ENCODE measurements at regions not wholly inside any gene's neighbourhood (a gene's known extent, or its start where the extent isn't known, plus 50 kb on each side); places are given as distances from the start of the nearest gene placed in this dataset.
A peak's percentile ranks its signal among the peaks of the same experiment; 100 is the strongest.

GRCh38 chr1:60527567-60527966 lies 454.0 kb upstream of the C1orf87 start:
- Histone ChIP-seq H3K4me3 (ENCODE audit: low read depth in 1 of 3, low read length in 3 of 3) (no peak overlapping the region), H3K36me3 (ENCODE audit: control insufficient read depth in 4 of 4, insufficient read depth in 3 of 4, low read depth in 1 of 4, low read length in 3 of 4) (no peaks in the 10 kb centered on the region), H3K9me3 (ENCODE audit: control insufficient read depth in 4 of 4, low read length in 3 of 4) (peaks cover 0 to 6% (median 0%) of the 10 kb centered on the region in 4 donors), H3K27ac (ENCODE audit: low read depth in 1 of 2, low read length in 2 of 2) (no peak overlapping the region), H3K4me1 (ENCODE audit: control insufficient read depth in 4 of 4, insufficient read depth in 4 of 4, low read length in 3 of 4) (no peaks in the 10 kb centered on the region), H3K27me3 (ENCODE audit: control insufficient read depth in 4 of 4, insufficient read depth in 4 of 4, low read length in 3 of 4) (no peaks in the 10 kb centered on the region), H3K9ac (ENCODE audit: low read depth in 1 of 2, low read length in 2 of 2) (no peak overlapping the region)
- DNase-seq (ENCODE audit: low spot score), result no peak
- peak; percentile 13 to 23 for TF ChIP-seq RXRA (IDR thresholded peaks at IDR 0.05)
- TF ChIP-seq, protein P1, sequence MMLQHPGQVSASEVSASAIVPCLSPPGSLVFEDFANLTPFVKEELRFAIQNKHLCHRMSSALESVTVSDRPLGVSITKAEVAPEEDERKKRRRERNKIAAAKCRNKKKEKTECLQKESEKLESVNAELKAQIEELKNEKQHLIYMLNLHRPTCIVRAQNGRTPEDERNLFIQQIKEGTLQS (IDR thresholded peaks at IDR 0.05), result no peak

DNA sequence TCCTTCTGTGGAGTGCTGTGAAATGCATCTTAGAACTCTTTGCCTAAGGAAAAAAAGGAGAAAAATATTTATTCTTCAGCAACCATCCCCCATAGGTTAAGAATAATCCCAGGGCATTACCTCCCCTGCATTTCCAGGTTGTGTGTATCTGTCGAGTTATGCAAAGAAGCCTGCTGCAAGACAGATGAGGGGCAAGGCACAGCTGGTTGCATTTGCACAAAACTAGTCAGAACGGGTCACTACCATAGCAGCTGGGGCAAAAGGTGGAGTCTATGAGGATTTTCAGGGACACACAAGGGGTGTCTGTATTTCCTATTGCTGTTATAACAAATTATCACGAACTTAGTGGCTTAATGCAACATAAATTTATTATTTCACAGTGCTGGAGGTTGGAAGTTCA lies 443.4 kb upstream of the C1orf87 start:
- Histone ChIP-seq H3K27ac (ENCODE audit: low read depth in 1 of 2, low read length in 2 of 2) (no peak overlapping the region), H3K4me3 (ENCODE audit: low read depth in 1 of 3, low read length in 3 of 3) (no peak overlapping the region), H3K4me1 (ENCODE audit: control insufficient read depth in 4 of 4, insufficient read depth in 4 of 4, low read length in 3 of 4) (no peaks in the 10 kb centered on the region), H3K36me3 (ENCODE audit: control insufficient read depth in 4 of 4, insufficient read depth in 3 of 4, low read depth in 1 of 4, low read length in 3 of 4) (no peaks in the 10 kb centered on the region), H3K9ac (ENCODE audit: low read depth in 1 of 2, low read length in 2 of 2) (no peak overlapping the region), H3K9me3 (ENCODE audit: control insufficient read depth in 4 of 4, low read length in 3 of 4) (no peaks in the 10 kb centered on the region), H3K27me3 (ENCODE audit: control insufficient read depth in 4 of 4, insufficient read depth in 4 of 4, low read length in 3 of 4) (no peaks in the 10 kb centered on the region)
- WGBS, result 68% methylated on average over 3 of the region's 3 CpGs
- no peak for DNase-seq (ENCODE audit: low spot score)
- TF ChIP-seq, protein P2, sequence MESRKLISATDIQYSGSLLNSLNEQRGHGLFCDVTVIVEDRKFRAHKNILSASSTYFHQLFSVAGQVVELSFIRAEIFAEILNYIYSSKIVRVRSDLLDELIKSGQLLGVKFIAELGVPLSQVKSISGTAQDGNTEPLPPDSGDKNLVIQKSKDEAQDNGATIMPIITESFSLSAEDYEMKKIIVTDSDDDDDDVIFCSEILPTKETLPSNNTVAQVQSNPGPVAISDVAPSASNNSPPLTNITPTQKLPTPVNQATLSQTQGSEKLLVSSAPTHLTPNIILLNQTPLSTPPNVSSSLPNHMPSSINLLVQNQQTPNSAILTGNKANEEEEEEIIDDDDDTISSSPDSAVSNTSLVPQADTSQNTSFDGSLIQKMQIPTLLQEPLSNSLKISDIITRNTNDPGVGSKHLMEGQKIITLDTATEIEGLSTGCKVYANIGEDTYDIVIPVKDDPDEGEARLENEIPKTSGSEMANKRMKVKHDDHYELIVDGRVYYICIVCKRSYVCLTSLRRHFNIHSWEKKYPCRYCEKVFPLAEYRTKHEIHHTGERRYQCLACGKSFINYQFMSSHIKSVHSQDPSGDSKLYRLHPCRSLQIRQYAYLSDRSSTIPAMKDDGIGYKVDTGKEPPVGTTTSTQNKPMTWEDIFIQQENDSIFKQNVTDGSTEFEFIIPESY (IDR thresholded peaks at IDR 0.05), result no peak
- no peak for TF ChIP-seq RAD21 (IDR thresholded peaks at IDR 0.05)
- TF ChIP-seq RXRA (IDR thresholded peaks at IDR 0.05), result no peak
- no peak for TF ChIP-seq SP1 (IDR thresholded peaks at IDR 0.05)
- TF ChIP-seq JUND (IDR thresholded peaks at IDR 0.05), result no peak
- no peak for TF ChIP-seq CTCF (IDR thresholded peaks at IDR 0.05; ENCODE audit: low read depth, low read length, missing input control)
- TF ChIP-seq REST (IDR thresholded peaks at IDR 0.05), result no peak
- no peak for TF ChIP-seq FOXA1 (IDR thresholded peaks at IDR 0.05)
- TF ChIP-seq, protein P1 (IDR thresholded peaks at IDR 0.05), result no peak

GRCh38 chr1:60510162-60510561 lies 436.6 kb upstream of the C1orf87 start:
- Histone ChIP-seq H3K36me3 (ENCODE audit: control insufficient read depth in 4 of 4, insufficient read depth in 3 of 4, low read depth in 1 of 4, low read length in 3 of 4) (no peaks in the 10 kb centered on the region), H3K27me3 (ENCODE audit: control insufficient read depth in 4 of 4, insufficient read depth in 4 of 4, low read length in 3 of 4) (no peaks in the 10 kb centered on the region), H3K9me3 (ENCODE audit: control insufficient read depth in 4 of 4, low read length in 3 of 4) (no peaks in the 10 kb centered on the region), H3K4me3 (ENCODE audit: low read depth in 1 of 3, low read length in 3 of 3) (no peak overlapping the region), H3K4me1 (ENCODE audit: control insufficient read depth in 4 of 4, insufficient read depth in 4 of 4, low read length in 3 of 4) (no peaks in the 10 kb centered on the region), H3K27ac (ENCODE audit: low read depth in 1 of 2, low read length in 2 of 2) (no peak overlapping the region), H3K9ac (ENCODE audit: low read depth in 1 of 2, low read length in 2 of 2) (no peak overlapping the region)
- DNase-seq (ENCODE audit: low spot score), result no peak
- no peak for TF ChIP-seq RXRA (IDR thresholded peaks at IDR 0.05)
- TF ChIP-seq NR2F2 (IDR thresholded peaks at IDR 0.05), result no peak
- TF ChIP-seq CTCF (IDR thresholded peaks at IDR 0.05; ENCODE audit: low read depth, low read length, missing input control), result no peak
- no peak for TF ChIP-seq MAX (IDR thresholded peaks at IDR 0.05)
